GM23248 (cell line): ENCODE measurements at regions not wholly inside any gene's neighbourhood (a gene's known extent, or its start where the extent isn't known, plus 50 kb on each side); places are given as distances from the start of the nearest gene placed in this dataset.
A peak's percentile ranks its signal among the peaks of the same experiment; 100 is the strongest.
"Not testable (repeated sequence)": the region's sequence is repeated elsewhere in the genome, so short reads cannot be mapped to it uniquely, and the experiment has no call there.

Experiments used
- DNase-seq: peaks from one replicate; pipeline ENCODE4 v3.0.0-alpha.2; 2015
- H2AFZ ChIP-seq: fragments of 200-600 bp; sonication (generic); 2 replicates; pipeline ENCODE4 v1.6.1; 2016; ENCODE audit warnings: antibody characterized with exemption
- H3F3A ChIP-seq: fragments of 200-600 bp; sonication (generic); 2 replicates; pipeline ENCODE4 v1.6.1; 2016; ENCODE audit warnings: mild to moderate bottlenecking, antibody characterized with exemption, mixed run types; ENCODE audit not compliant: insufficient read depth
- H3K27ac ChIP-seq: fragments of 200-600 bp; sonication (generic); 2 replicates; pipeline ENCODE4 v1.5.1; 2016; ENCODE audit warnings: mild to moderate bottlenecking
- H3K27me3 ChIP-seq: fragments of 200-600 bp; sonication (generic); replicated peaks from 2 replicates; pipeline ENCODE4 v1.6.1; 2016; ENCODE audit warnings: mild to moderate bottlenecking; ENCODE audit not compliant: insufficient read depth
- H3K36me3 ChIP-seq: fragments of 200-600 bp; sonication (generic); 2 replicates; pipeline ENCODE4 v1.6.1; 2016; ENCODE audit warnings: low read depth, mild to moderate bottlenecking
- H3K4me1 ChIP-seq: fragments of 200-600 bp; sonication (generic); 2 replicates; pipeline ENCODE4 v1.6.1; 2016; ENCODE audit warnings: mild to moderate bottlenecking; ENCODE audit not compliant: insufficient read depth
- H3K4me2 ChIP-seq: fragments of 200-600 bp; sonication (generic); one replicate; pipeline ENCODE4 v1.6.1; 2016; ENCODE audit warnings: mild to moderate bottlenecking; ENCODE audit not compliant: unreplicated experiment
- H3K4me3 ChIP-seq: fragments of 200-600 bp; sonication (generic); 2 replicates; pipeline ENCODE4 v1.5.1; 2016; ENCODE audit warnings: mild to moderate bottlenecking
- H3K79me2 ChIP-seq: fragments of 200-600 bp; sonication (generic); 2 replicates; pipeline ENCODE4 v1.6.1; 2016; ENCODE audit warnings: mild to moderate bottlenecking; ENCODE audit not compliant: insufficient read depth
- H3K9ac ChIP-seq: fragments of 200-600 bp; sonication (generic); 2 replicates; pipeline ENCODE4 v1.6.1; 2016; ENCODE audit warnings: mild to moderate bottlenecking
- H3K9me2 ChIP-seq: fragments of 200-600 bp; sonication (generic); 2 replicates; pipeline ENCODE4 v1.6.1; 2016; ENCODE audit warnings: mixed run types, mild to moderate bottlenecking, moderate library complexity; ENCODE audit not compliant: insufficient read depth
- H3K9me3 ChIP-seq: fragments of 200-600 bp; sonication (generic); one replicate; pipeline ENCODE4 v1.6.1; 2017; ENCODE audit warnings: low read depth
- H4K20me1 ChIP-seq: fragments of 200-600 bp; sonication (generic); 2 replicates; pipeline ENCODE4 v1.6.0; 2016; ENCODE audit not compliant: insufficient read depth
- EZH2 ChIP-seq: fragments of 200-600 bp; sonication (generic); IDR thresholded peaks from 2 replicates; pipeline ENCODE4 v1.6.1; 2018; ENCODE audit warnings: antibody characterized with exemption, mild to moderate bottlenecking; ENCODE audit not compliant: insufficient read depth, poor library complexity, severe bottlenecking
- EZH2phosphoT487 ChIP-seq: fragments of 200-600 bp; sonication (generic); IDR thresholded peaks from 2 replicates; pipeline ENCODE4 v1.6.1; 2018; ENCODE audit warnings: antibody characterized with exemption, moderate library complexity, mild to moderate bottlenecking, low read depth; ENCODE audit not compliant: insufficient read depth
- WGBS, 2 experiments: methylation state at CpG; one replicate each; pipeline ENCODE4 v1.1.6; 2015 to 2017; ENCODE audit warnings: low lambda C conversion rate in 2 of 2, low coverage in 1 of 2; ENCODE audit errors: missing lambda C conversion rate in 2 of 2; 5-methylcytosine and 5-hydroxymethylcytosine counted together
- in situ Hi-C: fragments of 300-500 bp; cut with MboI; formaldehyde crosslinking; loops from 2 replicates; pipeline ENCODE4 v1.15.0; 2020

GRCh38 chr2:173572848-173573247, 218.2 kb downstream of the CDCA7 start:
- Histone ChIP-seq H3K9me3 (no peaks in the 10 kb centered on the region), H3F3A (peaks cover 11% of the 10 kb centered on the region; the same call in 1 of the 2 replicates), H3K36me3 (no peaks in the 10 kb centered on the region), H3K4me3 (no peak overlapping the region), H3K27me3 (no peaks in the 10 kb centered on the region), H3K4me2 (no peak overlapping the region), H3K9ac (no peak overlapping the region), H3K4me1 (0 out of 2 replicates have a peak, but pooled peaks cover 8% of the 10 kb centered on the region), H3K9me2 (no peaks in the 10 kb centered on the region), H3K27ac (no peak overlapping the region), H4K20me1 (no peaks in the 10 kb centered on the region), H3K79me2 (no peaks in the 10 kb centered on the region), H2AFZ (no peak overlapping the region)
- no peak for DNase-seq
- 37 to 74% methylated on average over 1 of the region's 1 CpG for WGBS, 2 experiments
- TF ChIP-seq EZH2 (no peak), EZH2phosphoT487 (no peak)
- in situ Hi-C loops, result no loop called here

GRCh38 chr2:173573782-173574181, 219.1 kb downstream of the CDCA7 start:
- H2AFZ ChIP-seq, H3K9me2 ChIP-seq, H3K4me3 ChIP-seq, H3K9me3 ChIP-seq, H3K27ac ChIP-seq, H4K20me1 ChIP-seq, H3K36me3 ChIP-seq, H3K27me3 ChIP-seq, H3K4me1 ChIP-seq, H3K9ac ChIP-seq, in situ Hi-C loops, DNase-seq, H3K79me2 ChIP-seq, H3K4me2 ChIP-seq: not testable (repeated sequence)
- H3F3A ChIP-seq, result peaks cover 11% of the 10 kb centered on the region; the same call in 1 of the 2 replicates
- WGBS, 2 experiments, result 93 to 95% methylated on average over 3 of the region's 3 CpGs

- no peak overlapping the region for H3K27ac ChIP-seq
- peaks cover 11% of the 10 kb centered on the region; the same call in 1 of the 2 replicates for H3F3A ChIP-seq
- DNase-seq, result peak; percentile 63
- WGBS, 2 experiments, result 32 to 44% methylated on average over 4 of the region's 4 CpGs
- no peaks in the 10 kb centered on the region for H3K27me3 ChIP-seq
- no peaks in the 10 kb centered on the region for H4K20me1 ChIP-seq
- H3K79me2 ChIP-seq, result no peaks in the 10 kb centered on the region
- no peak overlapping the region for H3K4me3 ChIP-seq
- in situ Hi-C loops, result no loop called here
- TF ChIP-seq EZH2phosphoT487 (no peak), EZH2 (no peak)
- no peak overlapping the region for H2AFZ ChIP-seq
- H3K9me2 ChIP-seq, result no peaks in the 10 kb centered on the region
- no peaks in the 10 kb centered on the region for H3K9me3 ChIP-seq
- H3K4me2 ChIP-seq, result no peak overlapping the region
- no peak overlapping the region for H3K9ac ChIP-seq
- 0 out of 2 replicates have a peak, but pooled peaks cover 8% of the 10 kb centered on the region for H3K4me1 ChIP-seq
- H3K36me3 ChIP-seq, result no peaks in the 10 kb centered on the region
These were observed 219.8 kb downstream of the CDCA7 start for GRCh38 chr2:173574324-173575112.

GRCh38 chr2:173578404-173579107, 223.9 kb downstream of the CDCA7 start:
- Histone ChIP-seq H3K4me1 (0 out of 2 replicates have a peak, but pooled peaks cover 8% of the 10 kb centered on the region), H3F3A (peaks cover 11% of the 10 kb centered on the region; the same call in 1 of the 2 replicates), H3K9ac (no peak overlapping the region), H3K4me2 (no peak overlapping the region), H3K9me2 (no peaks in the 10 kb centered on the region), H4K20me1 (no peaks in the 10 kb centered on the region), H3K27ac (no peak overlapping the region), H3K4me3 (no peak overlapping the region), H3K27me3 (no peaks in the 10 kb centered on the region), H3K79me2 (no peaks in the 10 kb centered on the region), H2AFZ (no peak overlapping the region), H3K36me3 (no peaks in the 10 kb centered on the region), H3K9me3 (no peaks in the 10 kb centered on the region)
- WGBS, 2 experiments, result 81 to 88% methylated on average over 8 of the region's 8 CpGs
- in situ Hi-C loops, result no loop called here
- DNase-seq, result no peak
- TF ChIP-seq EZH2phosphoT487, result no peak
